ENCODE measurements at regions not wholly inside any gene's neighbourhood (a gene's known extent, or its start where the extent isn't known, plus 50 kb on each side); places are given as distances from the start of the nearest gene placed in this dataset.

DNA sequence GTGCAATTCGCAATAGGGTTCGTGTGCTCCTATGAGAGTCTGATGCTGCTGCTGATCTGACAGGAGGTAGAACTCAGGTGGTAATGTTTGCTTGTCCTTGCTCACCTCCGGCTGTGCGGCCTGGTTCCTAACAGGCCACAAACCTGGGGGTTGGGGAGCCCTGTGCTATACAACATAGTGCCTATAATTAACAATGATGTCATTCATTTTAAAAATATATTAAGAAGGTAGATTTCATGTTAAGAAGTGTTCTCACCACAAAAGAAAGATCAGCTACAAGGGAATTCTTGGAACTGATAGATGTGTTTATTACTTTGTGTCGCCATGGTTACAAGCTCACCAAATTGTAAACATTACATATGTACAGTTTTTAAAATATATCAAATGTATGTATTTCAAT is 200.5 kb downstream of the GRB14 start:
- no peak overlapping the region for H3K4me3 ChIP-seq (replicated peaks; ENCODE audit: low read depth, low read length)
- no peak for DNase-seq (ENCODE audit: low read depth)
- TF ChIP-seq, protein P1, sequence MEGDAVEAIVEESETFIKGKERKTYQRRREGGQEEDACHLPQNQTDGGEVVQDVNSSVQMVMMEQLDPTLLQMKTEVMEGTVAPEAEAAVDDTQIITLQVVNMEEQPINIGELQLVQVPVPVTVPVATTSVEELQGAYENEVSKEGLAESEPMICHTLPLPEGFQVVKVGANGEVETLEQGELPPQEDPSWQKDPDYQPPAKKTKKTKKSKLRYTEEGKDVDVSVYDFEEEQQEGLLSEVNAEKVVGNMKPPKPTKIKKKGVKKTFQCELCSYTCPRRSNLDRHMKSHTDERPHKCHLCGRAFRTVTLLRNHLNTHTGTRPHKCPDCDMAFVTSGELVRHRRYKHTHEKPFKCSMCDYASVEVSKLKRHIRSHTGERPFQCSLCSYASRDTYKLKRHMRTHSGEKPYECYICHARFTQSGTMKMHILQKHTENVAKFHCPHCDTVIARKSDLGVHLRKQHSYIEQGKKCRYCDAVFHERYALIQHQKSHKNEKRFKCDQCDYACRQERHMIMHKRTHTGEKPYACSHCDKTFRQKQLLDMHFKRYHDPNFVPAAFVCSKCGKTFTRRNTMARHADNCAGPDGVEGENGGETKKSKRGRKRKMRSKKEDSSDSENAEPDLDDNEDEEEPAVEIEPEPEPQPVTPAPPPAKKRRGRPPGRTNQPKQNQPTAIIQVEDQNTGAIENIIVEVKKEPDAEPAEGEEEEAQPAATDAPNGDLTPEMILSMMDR (IDR thresholded peaks at IDR 0.05; ENCODE audit: low read length, missing control alignments) = no peak

DNA sequence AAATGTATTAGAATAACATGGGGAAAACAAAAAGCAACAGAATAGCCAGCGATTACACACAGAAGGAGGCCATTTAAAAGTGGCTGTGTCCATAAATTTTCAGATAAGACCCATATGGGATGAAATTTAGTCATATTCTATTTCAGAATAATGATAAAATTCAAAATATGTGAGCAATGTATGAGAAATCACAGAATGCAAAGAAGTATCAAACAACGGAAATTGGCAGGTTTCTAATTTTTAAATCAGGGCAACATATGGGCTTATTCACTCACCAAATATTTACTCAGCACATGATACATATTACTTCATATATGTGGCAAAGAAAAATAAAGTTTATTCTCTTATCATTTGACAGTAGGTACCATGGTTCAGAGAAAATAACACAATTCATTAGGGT is 208.5 kb downstream of the GRB14 start:
- DNase-seq (ENCODE audit: low read depth) = no peak
- TF ChIP-seq, protein P1 (IDR thresholded peaks at IDR 0.05; ENCODE audit: low read length, missing control alignments) = no peak
- no peak overlapping the region for H3K4me3 ChIP-seq (replicated peaks; ENCODE audit: low read depth, low read length)

DNA sequence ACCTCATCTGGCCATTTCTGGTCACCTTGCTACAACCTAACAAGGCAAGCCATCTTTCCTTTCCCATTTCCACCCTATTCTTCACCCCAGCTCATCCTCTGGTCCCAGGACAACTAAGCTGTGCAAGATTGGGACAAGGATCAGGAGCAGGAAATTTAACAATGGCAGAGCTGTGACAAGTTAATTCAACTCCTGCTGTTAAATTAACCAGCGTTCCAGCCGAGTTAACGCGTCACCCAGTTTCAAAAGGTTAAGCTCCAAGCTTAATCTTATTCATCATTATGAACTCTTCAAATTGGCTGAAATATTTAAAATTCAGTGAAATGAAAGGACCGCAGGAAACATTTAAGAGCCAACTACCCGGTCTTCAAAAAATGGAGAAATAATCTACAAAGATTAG is 231.9 kb downstream of the GRB14 start:
- TF ChIP-seq, protein P1 (IDR thresholded peaks at IDR 0.05; ENCODE audit: low read length, missing control alignments) = no peak
- H3K4me3 ChIP-seq (replicated peaks; ENCODE audit: low read depth, low read length) = no peak overlapping the region
- DNase-seq (ENCODE audit: low read depth) = no peak

DNA sequence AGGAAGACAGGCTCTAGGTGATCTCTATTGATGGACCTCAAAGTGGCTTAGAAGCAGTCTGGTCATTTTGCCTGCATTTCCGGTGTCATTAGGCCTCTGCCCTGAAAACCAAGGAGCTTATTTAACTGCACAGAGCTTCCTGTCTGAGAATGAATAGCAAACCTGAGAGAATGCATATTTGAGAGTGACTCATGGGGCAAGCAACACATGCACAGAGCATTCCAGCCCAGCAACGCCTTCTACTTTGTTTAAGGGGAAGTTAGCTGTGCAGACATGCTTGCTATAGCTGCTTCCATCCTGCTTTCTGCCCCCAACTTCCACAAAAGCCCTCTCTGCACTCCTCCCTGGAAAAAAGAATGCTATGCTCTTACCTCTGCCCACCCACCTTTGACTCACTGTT is 232.8 kb downstream of the GRB14 start:
- DNase-seq (ENCODE audit: low read depth) = peak; percentile 59
- no peak overlapping the region for H3K4me3 ChIP-seq (replicated peaks; ENCODE audit: low read depth, low read length)
- TF ChIP-seq, protein P1 (IDR thresholded peaks at IDR 0.05; ENCODE audit: low read length, missing control alignments) = no peak

DNA sequence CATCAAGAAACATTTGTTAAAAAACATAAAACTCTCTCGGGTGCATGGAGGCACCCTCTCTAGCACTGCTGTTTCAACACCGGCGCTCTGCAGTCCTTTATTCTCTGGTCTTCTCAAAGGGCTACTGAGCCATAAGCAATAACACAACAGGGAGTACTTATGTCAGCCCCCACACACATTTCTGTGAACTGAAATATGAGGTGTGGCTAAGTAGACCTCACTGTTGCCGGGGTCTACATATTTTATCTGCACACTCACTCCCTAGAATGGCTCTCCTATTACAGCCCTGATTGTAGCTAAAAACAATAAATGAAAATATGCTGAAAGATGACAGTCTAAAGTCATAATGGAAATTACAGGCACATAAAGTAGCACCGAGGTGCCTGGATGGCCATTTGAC is 235.1 kb downstream of the GRB14 start:
- TF ChIP-seq, protein P1 (IDR thresholded peaks at IDR 0.05; ENCODE audit: low read length, missing control alignments) = no peak
- no peak for DNase-seq (ENCODE audit: low read depth)
- no peak overlapping the region for H3K4me3 ChIP-seq (replicated peaks; ENCODE audit: low read depth, low read length)

DNA sequence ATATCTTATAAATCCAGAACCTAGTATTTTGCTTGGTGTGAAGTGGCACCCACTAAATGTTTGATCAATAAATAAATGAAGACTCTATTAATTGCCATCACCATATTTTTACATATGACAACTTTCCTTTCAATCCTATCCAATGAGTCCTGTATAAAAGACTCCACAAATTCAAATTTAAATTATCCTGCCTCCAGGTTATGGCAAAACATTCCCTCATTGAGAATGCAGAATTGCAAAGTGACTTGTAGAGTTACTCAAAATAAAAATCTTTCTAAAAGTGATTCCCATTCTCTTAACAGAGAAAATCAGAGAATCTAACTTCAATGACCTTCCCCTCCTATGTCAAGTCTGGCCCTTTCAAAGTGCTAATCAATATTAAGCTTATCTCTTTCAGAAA is 236.8 kb downstream of the GRB14 start:
- TF ChIP-seq, protein P1 (IDR thresholded peaks at IDR 0.05; ENCODE audit: low read length, missing control alignments) = no peak
- no peak overlapping the region for H3K4me3 ChIP-seq (replicated peaks; ENCODE audit: low read depth, low read length)
- no peak for DNase-seq (ENCODE audit: low read depth)

DNA sequence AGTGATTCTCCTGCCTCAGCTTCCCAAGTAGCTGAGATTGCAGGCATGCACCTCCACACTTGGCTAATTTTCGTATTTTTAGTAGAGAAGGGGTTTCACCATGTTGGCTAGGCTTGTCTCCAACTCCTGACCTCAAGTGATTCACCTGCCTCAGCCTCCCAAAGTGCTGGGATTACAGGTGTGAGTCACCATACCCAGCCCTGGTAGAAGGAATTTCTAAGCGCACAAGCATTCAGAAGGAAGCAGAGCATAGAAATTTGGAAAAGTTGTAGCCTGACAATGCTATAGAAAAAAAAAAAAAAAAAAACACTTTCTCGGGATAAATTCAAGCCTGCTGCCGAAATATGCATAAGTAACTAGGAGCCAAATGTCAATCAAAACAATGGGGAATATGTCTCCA is 249.4 kb downstream of the GRB14 start:
- no peak overlapping the region for H3K4me3 ChIP-seq (replicated peaks; ENCODE audit: low read depth, low read length)
- no peak for DNase-seq (ENCODE audit: low read depth)
- TF ChIP-seq, protein P1 (IDR thresholded peaks at IDR 0.05; ENCODE audit: low read length, missing control alignments) = no peak
